ENCODE measurements at regions not wholly inside any gene's neighbourhood (a gene's known extent, or its start where the extent isn't known, plus 50 kb on each side); places are given as distances from the start of the nearest gene placed in this dataset.
"Not testable (repeated sequence)": the region's sequence is repeated elsewhere in the genome, so short reads cannot be mapped to it uniquely, and the experiment has no call there.

- no peak for TF ChIP-seq SOX13 (IDR thresholded peaks at IDR 0.05)
- no peak for TF ChIP-seq SOX13 (CRISPR knock-in tag; conservative IDR thresholded peaks at IDR 0.05 in 1 of 2, IDR thresholded peaks at IDR 0.05 in 1 of 2)
These were observed 60.8 kb downstream of the OR2B2 start (continued) for GRCh38 chr6:27851440-27851839.

GRCh38 chr6:27849001-27849400 lies 63.2 kb downstream of the OR2B2 start:
- intact Hi-C loops (cut with micrococcal nuclease; ENCODE audit: unreplicated experiment); BruUV-seq (replicated peaks): not testable (repeated sequence)

GRCh38 chr6:27847706-27848105 lies 64.5 kb downstream of the OR2B2 start:
- intact Hi-C loops (cut with micrococcal nuclease; ENCODE audit: unreplicated experiment), result no loop called here
- no peaks in the 10 kb centered on the region for H3K36me3 ChIP-seq (replicated peaks in 1 of 2; ENCODE audit: control insufficient read depth in 1 of 2, insufficient read depth in 2 of 2, low read length in 2 of 2)
- no peak overlapping the region for H3K9ac ChIP-seq (ENCODE audit: insufficient read depth, low read depth, low read length)
- H3K4me2 ChIP-seq (ENCODE audit: low read depth, low read length), result no peak overlapping the region
- no peaks in the 10 kb centered on the region for H4K20me1 ChIP-seq (ENCODE audit: insufficient read depth, low read length)
- H3K79me2 ChIP-seq (ENCODE audit: insufficient read depth, low read length), result no peaks in the 10 kb centered on the region
- no peaks in the 10 kb centered on the region for H3K27me3 ChIP-seq (ENCODE audit: control insufficient read depth in 1 of 2, insufficient read depth in 2 of 2, low read length in 2 of 2)
- H3K27ac ChIP-seq (ENCODE audit: extremely low read length, insufficient read depth, low read length), result no peak overlapping the region
- no TSS peak for BruUV-seq (replicated peaks)
- ChIA-PET POLR2A (interaction anchor here (1.2 kb wide), 1 partner anchor 9 kb away, joined by 4 read pairs; a partner anchor contains a TSS), CTCF (ENCODE audit: low intra/inter-chr PET ratio, low total read pairs) (no interaction called here)
- H3K4me3 ChIP-seq (replicated peaks in 1 of 3; ENCODE audit: insufficient read depth in 1 of 3, low read depth in 2 of 3, low read length in 3 of 3), result no peak overlapping the region
- ATAC-seq (no peak), FAIRE-seq (no peak), DNase-seq (ENCODE audit: low spot score) (no peak)
- TF ChIP-seq PLSCR1 (CRISPR knock-in tag; IDR thresholded peaks at IDR 0.05; ENCODE audit: borderline replicate concordance) (no peak), PRDM10 (CRISPR knock-in tag; IDR thresholded peaks at IDR 0.05; ENCODE audit: low read depth) (no peak), BRCA1 (CRISPR knock-in tag; IDR thresholded peaks at IDR 0.05) (no peak)
- no peaks in the 10 kb centered on the region for H3K4me1 ChIP-seq (ENCODE audit: insufficient read depth, low read length)
- no peaks in the 10 kb centered on the region for H3K9me3 ChIP-seq (ENCODE audit: low read length)
- in situ Hi-C loops (cut with HindIII; ENCODE audit: extremely low pct_ligation_motif_present, low pct_unique_long_range_greater_than_20kb), result no loop called here
- no peak overlapping the region for H2AFZ ChIP-seq (ENCODE audit: low read length)
- 90% methylated on average over 3 of the region's 3 CpGs for WGBS (ENCODE audit: low lambda C conversion rate)

More at GRCh38 chr6:27849001-27849400, 63.2 kb downstream of the OR2B2 start:
- H4K20me1 ChIP-seq (ENCODE audit: insufficient read depth, low read length); H3K36me3 ChIP-seq (replicated peaks in 1 of 2; ENCODE audit: control insufficient read depth in 1 of 2, insufficient read depth in 2 of 2, low read length in 2 of 2); H3K4me3 ChIP-seq (replicated peaks in 1 of 3; ENCODE audit: insufficient read depth in 1 of 3, low read depth in 2 of 3, low read length in 3 of 3); ATAC-seq; in situ Hi-C loops (cut with HindIII; ENCODE audit: extremely low pct_ligation_motif_present, low pct_unique_long_range_greater_than_20kb); CTCF ChIA-PET (ENCODE audit: low intra/inter-chr PET ratio, low total read pairs); H3K9me3 ChIP-seq (ENCODE audit: low read length); H2AFZ ChIP-seq (ENCODE audit: low read length); H3K27me3 ChIP-seq (ENCODE audit: control insufficient read depth in 1 of 2, insufficient read depth in 2 of 2, low read length in 2 of 2); H3K79me2 ChIP-seq (ENCODE audit: insufficient read depth, low read length); H3K4me1 ChIP-seq (ENCODE audit: insufficient read depth, low read length); H3K4me2 ChIP-seq (ENCODE audit: low read depth, low read length); H3K9ac ChIP-seq (ENCODE audit: insufficient read depth, low read depth, low read length); DNase-seq (ENCODE audit: low spot score); FAIRE-seq; H3K27ac ChIP-seq (ENCODE audit: extremely low read length, insufficient read depth, low read length): not testable (repeated sequence)
- POLR2A ChIA-PET, result interaction anchor here (2.3 kb wide), 1 partner anchor 44 kb away, joined by 8 read pairs; a partner anchor contains a TSS
- 97% methylated on average over 9 of the region's 9 CpGs for WGBS (ENCODE audit: low lambda C conversion rate)

Measured in HepG2 (cell line).